ENCODE measurements at regions not wholly inside any gene's neighbourhood (a gene's known extent, or its start where the extent isn't known, plus 50 kb on each side); places are given as distances from the start of the nearest gene placed in this dataset.

DNA sequence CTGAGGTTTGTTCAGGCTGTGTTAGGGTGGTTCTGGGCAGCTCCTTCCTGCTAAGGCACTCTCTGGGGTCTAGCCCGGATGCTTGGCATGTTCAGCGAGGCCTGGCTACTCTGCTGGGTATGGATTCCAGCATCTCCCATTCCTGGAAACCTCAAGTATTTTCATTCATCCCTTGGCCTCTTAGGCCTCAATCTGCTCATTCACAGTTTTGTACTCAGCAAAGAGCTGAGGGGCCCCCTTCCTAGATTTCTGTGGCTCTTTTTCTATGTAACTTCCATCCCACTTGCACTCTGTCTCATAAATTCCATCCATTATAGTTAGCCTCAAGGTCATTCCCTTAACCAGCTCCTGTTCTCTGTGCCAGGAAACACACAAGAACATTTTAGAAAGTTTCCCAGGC is 798.8 kb upstream of the HS6ST1 start:
- no peak overlapping the region for H3K27ac ChIP-seq (replicated peaks)
- no peak overlapping the region for H3K4me3 ChIP-seq (replicated peaks; ENCODE audit: insufficient read depth, low read length)
- no peak for DNase-seq (ENCODE audit: low read depth in 1 of 2, low spot score in 1 of 2)
- H3K27me3 ChIP-seq (ENCODE audit: insufficient read depth, poor library complexity, severe bottlenecking), result no peaks in the 10 kb centered on the region
- TF ChIP-seq GABPA (IDR thresholded peaks at IDR 0.05; ENCODE audit: low read depth), result no peak
- TF ChIP-seq POLR2AphosphoS5 (IDR thresholded peaks at IDR 0.05; ENCODE audit: low read depth), result no peak
- TF ChIP-seq, protein P1, sequence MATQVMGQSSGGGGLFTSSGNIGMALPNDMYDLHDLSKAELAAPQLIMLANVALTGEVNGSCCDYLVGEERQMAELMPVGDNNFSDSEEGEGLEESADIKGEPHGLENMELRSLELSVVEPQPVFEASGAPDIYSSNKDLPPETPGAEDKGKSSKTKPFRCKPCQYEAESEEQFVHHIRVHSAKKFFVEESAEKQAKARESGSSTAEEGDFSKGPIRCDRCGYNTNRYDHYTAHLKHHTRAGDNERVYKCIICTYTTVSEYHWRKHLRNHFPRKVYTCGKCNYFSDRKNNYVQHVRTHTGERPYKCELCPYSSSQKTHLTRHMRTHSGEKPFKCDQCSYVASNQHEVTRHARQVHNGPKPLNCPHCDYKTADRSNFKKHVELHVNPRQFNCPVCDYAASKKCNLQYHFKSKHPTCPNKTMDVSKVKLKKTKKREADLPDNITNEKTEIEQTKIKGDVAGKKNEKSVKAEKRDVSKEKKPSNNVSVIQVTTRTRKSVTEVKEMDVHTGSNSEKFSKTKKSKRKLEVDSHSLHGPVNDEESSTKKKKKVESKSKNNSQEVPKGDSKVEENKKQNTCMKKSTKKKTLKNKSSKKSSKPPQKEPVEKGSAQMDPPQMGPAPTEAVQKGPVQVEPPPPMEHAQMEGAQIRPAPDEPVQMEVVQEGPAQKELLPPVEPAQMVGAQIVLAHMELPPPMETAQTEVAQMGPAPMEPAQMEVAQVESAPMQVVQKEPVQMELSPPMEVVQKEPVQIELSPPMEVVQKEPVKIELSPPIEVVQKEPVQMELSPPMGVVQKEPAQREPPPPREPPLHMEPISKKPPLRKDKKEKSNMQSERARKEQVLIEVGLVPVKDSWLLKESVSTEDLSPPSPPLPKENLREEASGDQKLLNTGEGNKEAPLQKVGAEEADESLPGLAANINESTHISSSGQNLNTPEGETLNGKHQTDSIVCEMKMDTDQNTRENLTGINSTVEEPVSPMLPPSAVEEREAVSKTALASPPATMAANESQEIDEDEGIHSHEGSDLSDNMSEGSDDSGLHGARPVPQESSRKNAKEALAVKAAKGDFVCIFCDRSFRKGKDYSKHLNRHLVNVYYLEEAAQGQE (IDR thresholded peaks at IDR 0.05; ENCODE audit: insufficient replicate concordance, low read depth), result no peak
- no peak for TF ChIP-seq SPI1 (IDR thresholded peaks at IDR 0.05; ENCODE audit: borderline replicate concordance, low read depth)
- TF ChIP-seq CTCF (IDR thresholded peaks at IDR 0.05; ENCODE audit: insufficient read depth, low read length), result no peak

DNA sequence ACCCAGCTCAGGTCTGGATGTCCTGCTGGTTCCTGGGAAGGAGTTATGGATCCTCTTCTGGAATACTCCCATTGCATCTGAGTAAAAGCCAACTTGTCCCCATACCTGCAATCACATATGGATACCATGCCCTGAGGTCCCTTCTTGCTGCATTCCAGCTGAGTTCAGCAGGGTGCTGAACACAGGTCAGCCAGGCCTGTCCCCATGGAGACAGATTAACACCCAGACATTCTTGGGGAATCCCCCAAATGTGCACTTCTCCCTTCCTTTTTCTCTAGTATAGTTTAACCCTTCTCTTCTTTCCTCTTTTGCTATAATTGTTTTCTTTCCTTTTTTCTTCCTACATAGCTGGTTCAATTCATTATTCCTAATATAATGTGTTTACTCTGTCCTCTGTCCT is 799.6 kb upstream of the HS6ST1 start:
- H3K27me3 ChIP-seq (ENCODE audit: insufficient read depth, poor library complexity, severe bottlenecking), result no peaks in the 10 kb centered on the region
- TF ChIP-seq GABPA (IDR thresholded peaks at IDR 0.05; ENCODE audit: low read depth) (no peak), SPI1 (IDR thresholded peaks at IDR 0.05; ENCODE audit: borderline replicate concordance, low read depth) (no peak), CTCF (IDR thresholded peaks at IDR 0.05; ENCODE audit: insufficient read depth, low read length) (no peak)
- H3K27ac ChIP-seq (replicated peaks), result no peak overlapping the region
- DNase-seq (ENCODE audit: low read depth in 1 of 2, low spot score in 1 of 2), result no peak
- no peak overlapping the region for H3K4me3 ChIP-seq (replicated peaks; ENCODE audit: insufficient read depth, low read length)

DNA sequence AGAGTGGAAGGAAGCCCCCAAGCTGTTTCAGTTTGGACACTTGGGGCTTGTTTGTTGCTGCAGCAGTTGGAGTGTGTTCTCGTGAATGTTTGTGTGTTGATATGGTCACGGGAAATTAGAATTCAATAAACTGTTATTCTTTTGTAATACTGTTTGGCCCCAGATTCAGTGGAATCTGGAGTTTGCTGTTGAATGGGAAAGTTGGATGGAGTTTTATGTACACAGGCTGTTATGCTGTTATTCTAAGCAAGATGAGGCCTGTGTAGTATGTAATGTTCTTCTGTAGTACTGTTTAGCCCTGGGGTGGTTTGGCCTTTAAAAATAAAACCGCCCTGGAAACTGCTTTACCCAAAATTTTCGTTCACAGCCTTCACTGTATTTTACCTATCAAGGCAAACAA is 810.4 kb upstream of the HS6ST1 start:
- no peak for TF ChIP-seq CTCF (IDR thresholded peaks at IDR 0.05; ENCODE audit: insufficient read depth, low read length)
- TF ChIP-seq, protein P1 (IDR thresholded peaks at IDR 0.05; ENCODE audit: insufficient replicate concordance, low read depth), result no peak
- TF ChIP-seq GABPA (IDR thresholded peaks at IDR 0.05; ENCODE audit: low read depth), result no peak
- TF ChIP-seq POLR2AphosphoS5 (IDR thresholded peaks at IDR 0.05; ENCODE audit: low read depth), result no peak
- no peak for TF ChIP-seq SPI1 (IDR thresholded peaks at IDR 0.05; ENCODE audit: borderline replicate concordance, low read depth)
- no peak overlapping the region for H3K4me3 ChIP-seq (replicated peaks; ENCODE audit: insufficient read depth, low read length)
- no peak overlapping the region for H3K27ac ChIP-seq (replicated peaks)
- no peaks in the 10 kb centered on the region for H3K27me3 ChIP-seq (ENCODE audit: insufficient read depth, poor library complexity, severe bottlenecking)
- DNase-seq (ENCODE audit: low read depth in 1 of 2, low spot score in 1 of 2), result no peak

Data from HL-60 (cell line).